SIG-M5 (cell line): ENCODE measurements at regions not wholly inside any gene's neighbourhood (a gene's known extent, or its start where the extent isn't known, plus 50 kb on each side); places are given as distances from the start of the nearest gene placed in this dataset.

Experiments used
- DNase-seq: peaks from one replicate; lab custom pipeline; 2025; lab: John Stamatoyannopoulos, UW

- DNase-seq = no peak
Measured at GRCh38 chr16:85187886-85188285, 75.6 kb upstream of the CIBAR2 start.

GRCh38 chr16:85188822-85189672, 76.8 kb upstream of the CIBAR2 start:
- no peak for DNase-seq

- DNase-seq = no peak
Measured at GRCh38 chr16:85190572-85190971, 78.3 kb upstream of the CIBAR2 start.

GRCh38 chr16:85191341-85191965, 79.2 kb upstream of the CIBAR2 start:
- no peak for DNase-seq

- DNase-seq = no peak
Measured at GRCh38 chr16:85192238-85193114, 80.2 kb upstream of the CIBAR2 start.

GRCh38 chr16:85193115-85193493, 80.8 kb upstream of the CIBAR2 start:
- DNase-seq = no peak

GRCh38 chr16:85193876-85194275, 81.6 kb upstream of the CIBAR2 start:
- no peak for DNase-seq

- DNase-seq = no peak
Measured at GRCh38 chr16:85194307-85195270, 82.3 kb upstream of the CIBAR2 start.

- DNase-seq = no peak
Measured at GRCh38 chr16:85195271-85195647, 83.0 kb upstream of the CIBAR2 start.

GRCh38 chr16:85195900-85196772, 83.9 kb upstream of the CIBAR2 start:
- no peak for DNase-seq

- DNase-seq = no peak
Measured at GRCh38 chr16:85196976-85197375, 84.7 kb upstream of the CIBAR2 start.

GRCh38 chr16:85197611-85198566, 85.6 kb upstream of the CIBAR2 start:
- no peak for DNase-seq

- no peak for DNase-seq
Measured at GRCh38 chr16:85199069-85199725, 86.9 kb upstream of the CIBAR2 start.

GRCh38 chr16:85199880-85200279, 87.6 kb upstream of the CIBAR2 start:
- DNase-seq = no peak

GRCh38 chr16:85200471-85201278, 88.4 kb upstream of the CIBAR2 start:
- no peak for DNase-seq

GRCh38 chr16:85201574-85201973, 89.3 kb upstream of the CIBAR2 start:
- no peak for DNase-seq

- DNase-seq = no peak
Measured at GRCh38 chr16:85202051-85202601, 89.9 kb upstream of the CIBAR2 start.
